Glutamatergic neuron (in vitro differentiated cells): ENCODE measurements at regions not wholly inside any gene's neighbourhood (a gene's known extent, or its start where the extent isn't known, plus 50 kb on each side); places are given as distances from the start of the nearest gene placed in this dataset.

Experiments used
- DNase-seq: peaks from one replicate; pipeline ENCODE4 v3.0.0; 2022
- H3K27ac Mint-ChIP-seq: one replicate; pipeline ENCODE4 v1.8.0; 2020; ENCODE audit warnings: mild to moderate bottlenecking, mixed read lengths, inconsistent platforms; ENCODE audit not compliant: unreplicated experiment
- H3K27me3 Mint-ChIP-seq: one replicate; pipeline ENCODE4 v1.8.0; 2020; ENCODE audit warnings: mild to moderate bottlenecking, moderate library complexity, mixed read lengths, inconsistent platforms; ENCODE audit not compliant: unreplicated experiment
- H3K36me3 Mint-ChIP-seq: one replicate; pipeline ENCODE4 v1.8.0; 2020; ENCODE audit warnings: mild to moderate bottlenecking, mixed read lengths, inconsistent platforms; ENCODE audit not compliant: unreplicated experiment
- H3K4me1 Mint-ChIP-seq: one replicate; pipeline ENCODE4 v1.8.0; 2020; ENCODE audit warnings: mild to moderate bottlenecking, low read depth, mixed read lengths, inconsistent platforms; ENCODE audit not compliant: unreplicated experiment
- H3K4me3 Mint-ChIP-seq: one replicate; pipeline ENCODE4 v1.8.0; 2020; ENCODE audit warnings: mild to moderate bottlenecking, mixed read lengths, inconsistent platforms; ENCODE audit not compliant: unreplicated experiment
- H3K9me3 Mint-ChIP-seq: one replicate; pipeline ENCODE4 v1.8.0; 2020; ENCODE audit warnings: mild to moderate bottlenecking, moderate library complexity, mixed read lengths, inconsistent platforms; ENCODE audit not compliant: unreplicated experiment
- CTCF ChIP-seq: fragments of 200-600 bp; sonication (generic); IDR thresholded peaks from one replicate; pipeline ENCODE4 v1.5.0; 2021; ENCODE audit not compliant: partially characterized antibody, unreplicated experiment

DNA sequence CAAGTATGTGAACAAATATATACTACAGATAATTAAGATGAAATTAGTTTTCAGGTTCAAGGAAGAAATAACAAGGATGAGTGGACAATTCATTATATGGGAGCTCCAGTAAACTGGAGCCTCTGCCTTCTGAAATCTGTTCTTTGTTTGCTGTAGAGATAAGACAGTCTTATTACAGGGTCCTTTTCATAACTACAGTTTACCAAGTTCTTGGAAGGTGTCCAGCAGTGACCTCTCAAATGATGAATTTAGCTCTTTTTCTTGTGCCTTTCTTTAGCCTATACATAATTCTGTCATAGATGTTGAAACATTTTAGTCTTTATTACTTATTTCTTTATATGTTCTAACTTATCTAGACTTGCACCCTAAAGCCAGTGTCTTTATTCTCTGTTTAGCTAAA lies 89.7 kb upstream of the GBE1 start:
- no peaks in the 10 kb centered on the region for H3K27me3 Mint-ChIP-seq
- TF ChIP-seq CTCF = no peak
- no peaks in the 10 kb centered on the region for H3K9me3 Mint-ChIP-seq
- no peak for DNase-seq
- H3K27ac Mint-ChIP-seq = no peak overlapping the region
- no peaks in the 10 kb centered on the region for H3K4me1 Mint-ChIP-seq
- no peak overlapping the region for H3K4me3 Mint-ChIP-seq
- H3K36me3 Mint-ChIP-seq = no peaks in the 10 kb centered on the region

DNA sequence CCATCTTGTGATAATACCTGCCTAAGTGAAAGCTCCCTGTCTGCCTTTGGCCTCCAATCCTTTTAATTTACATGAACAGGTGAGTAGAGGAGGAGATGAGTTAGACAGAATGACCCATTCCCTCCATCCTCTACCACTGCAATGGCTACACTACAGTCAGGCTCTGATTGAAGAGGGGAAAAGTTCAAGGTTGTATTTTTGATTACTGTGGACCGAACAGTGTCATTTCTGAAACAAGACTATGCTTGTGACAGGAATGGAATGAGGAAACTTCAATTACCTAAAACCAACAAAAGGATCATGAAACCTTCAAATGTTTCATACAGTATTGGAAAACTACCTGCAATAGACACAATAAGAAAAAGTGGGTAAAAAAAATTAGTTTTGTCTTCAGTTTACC lies 85.5 kb upstream of the GBE1 start:
- peaks cover 2% of the 10 kb centered on the region for H3K4me1 Mint-ChIP-seq
- no peaks in the 10 kb centered on the region for H3K27me3 Mint-ChIP-seq
- no peaks in the 10 kb centered on the region for H3K9me3 Mint-ChIP-seq
- DNase-seq = no peak
- no peak overlapping the region for H3K4me3 Mint-ChIP-seq
- no peak overlapping the region for H3K27ac Mint-ChIP-seq
- TF ChIP-seq CTCF = no peak
- H3K36me3 Mint-ChIP-seq = no peaks in the 10 kb centered on the region

GRCh38 chr3:81841540-81841939 lies 80.1 kb upstream of the GBE1 start:
- peaks cover 4% of the 10 kb centered on the region for H3K4me1 Mint-ChIP-seq
- H3K4me3 Mint-ChIP-seq = no peak overlapping the region
- TF ChIP-seq CTCF = no peak
- no peaks in the 10 kb centered on the region for H3K9me3 Mint-ChIP-seq
- DNase-seq = no peak
- H3K27ac Mint-ChIP-seq = no peak overlapping the region
- no peaks in the 10 kb centered on the region for H3K27me3 Mint-ChIP-seq
- H3K36me3 Mint-ChIP-seq = no peaks in the 10 kb centered on the region

GRCh38 chr3:81839504-81840094 lies 78.2 kb upstream of the GBE1 start:
- no peak overlapping the region for H3K4me3 Mint-ChIP-seq
- H3K36me3 Mint-ChIP-seq = no peaks in the 10 kb centered on the region
- H3K27me3 Mint-ChIP-seq = no peaks in the 10 kb centered on the region
- TF ChIP-seq CTCF = no peak
- H3K27ac Mint-ChIP-seq = no peak overlapping the region
- DNase-seq = no peak
- H3K4me1 Mint-ChIP-seq = peaks cover 2% of the 10 kb centered on the region
- H3K9me3 Mint-ChIP-seq = no peaks in the 10 kb centered on the region

GRCh38 chr3:81838457-81838856 lies 77.0 kb upstream of the GBE1 start:
- H3K36me3 Mint-ChIP-seq = no peaks in the 10 kb centered on the region
- H3K27ac Mint-ChIP-seq = no peak overlapping the region
- TF ChIP-seq CTCF = no peak
- no peaks in the 10 kb centered on the region for H3K9me3 Mint-ChIP-seq
- no peak for DNase-seq
- no peak overlapping the region for H3K4me3 Mint-ChIP-seq
- no peaks in the 10 kb centered on the region for H3K27me3 Mint-ChIP-seq
- peaks cover 2% of the 10 kb centered on the region for H3K4me1 Mint-ChIP-seq
